ENCODE measurements at regions not wholly inside any gene's neighbourhood (a gene's known extent, or its start where the extent isn't known, plus 50 kb on each side); places are given as distances from the start of the nearest gene placed in this dataset.

- CTCF ChIA-PET = no interaction called here
- Mint-ChIP-seq H3K36me3 (no peaks in the 10 kb centered on the region), H3K27ac (no peak overlapping the region), H3K9me3 (peaks cover 10% of the 10 kb centered on the region), H3K4me3 (no peak overlapping the region), H3K4me1 (no peaks in the 10 kb centered on the region), H3K27me3 (peaks cover 3% of the 10 kb centered on the region)
- DNase-seq = no peak
Measured at GRCh38 chr20:60966031-60966430, 286.0 kb upstream of the CDH4 start.

GRCh38 chr20:60966766-60967165, 285.3 kb upstream of the CDH4 start:
- H3K27me3 Mint-ChIP-seq = peaks cover 3% of the 10 kb centered on the region
- CTCF ChIA-PET = no interaction called here
- peaks cover 10% of the 10 kb centered on the region for H3K9me3 Mint-ChIP-seq
- no peak overlapping the region for H3K27ac Mint-ChIP-seq
- H3K36me3 Mint-ChIP-seq = no peaks in the 10 kb centered on the region
- no peaks in the 10 kb centered on the region for H3K4me1 Mint-ChIP-seq
- no peak overlapping the region for H3K4me3 Mint-ChIP-seq
- no peak for DNase-seq

GRCh38 chr20:60967431-60968316, 284.4 kb upstream of the CDH4 start:
- Mint-ChIP-seq H3K4me3 (no peak overlapping the region), H3K36me3 (no peaks in the 10 kb centered on the region), H3K27me3 (peaks cover 3% of the 10 kb centered on the region), H3K4me1 (no peaks in the 10 kb centered on the region), H3K27ac (no peak overlapping the region), H3K9me3 (peaks cover 10% of the 10 kb centered on the region)
- DNase-seq = no peak
- CTCF ChIA-PET = no interaction called here

- Mint-ChIP-seq H3K4me3 (no peak overlapping the region), H3K9me3 (peaks cover 10% of the 10 kb centered on the region), H3K27ac (no peak overlapping the region), H3K4me1 (no peaks in the 10 kb centered on the region), H3K36me3 (no peaks in the 10 kb centered on the region), H3K27me3 (peaks cover 3% of the 10 kb centered on the region)
- CTCF ChIA-PET = interaction anchor here (0.7 kb wide), 1 partner anchor 21 kb away, joined by 3 read pairs; no protein-coding TSS in a partner anchor
- DNase-seq = no peak
Measured at GRCh38 chr20:60968853-60969720, 283.0 kb upstream of the CDH4 start.

GRCh38 chr20:60970601-60971000, 281.5 kb upstream of the CDH4 start:
- DNase-seq = no peak

GRCh38 chr20:60974022-60974421, 278.0 kb upstream of the CDH4 start:
- no peak overlapping the region for H3K27ac Mint-ChIP-seq
- no peak for DNase-seq
- no peaks in the 10 kb centered on the region for H3K27me3 Mint-ChIP-seq
- no peak overlapping the region for H3K4me3 Mint-ChIP-seq
- H3K36me3 Mint-ChIP-seq = no peaks in the 10 kb centered on the region
- CTCF ChIA-PET = no interaction called here
- H3K9me3 Mint-ChIP-seq = no peaks in the 10 kb centered on the region
- no peaks in the 10 kb centered on the region for H3K4me1 Mint-ChIP-seq

More at GRCh38 chr20:60970601-60971000, 281.5 kb upstream of the CDH4 start:
- Mint-ChIP-seq H3K4me3 (no peak overlapping the region), H3K9me3 (peaks cover 8% of the 10 kb centered on the region), H3K4me1 (no peaks in the 10 kb centered on the region), H3K27ac (no peak overlapping the region), H3K36me3 (no peaks in the 10 kb centered on the region), H3K27me3 (no peaks in the 10 kb centered on the region)
- CTCF ChIA-PET = no interaction called here

- H3K4me1 Mint-ChIP-seq = no peaks in the 10 kb centered on the region
- no peaks in the 10 kb centered on the region for H3K36me3 Mint-ChIP-seq
- no peak for DNase-seq
- no peak overlapping the region for H3K4me3 Mint-ChIP-seq
- no peak overlapping the region for H3K27ac Mint-ChIP-seq
- CTCF ChIA-PET = no interaction called here
- peaks cover 3% of the 10 kb centered on the region for H3K9me3 Mint-ChIP-seq
- H3K27me3 Mint-ChIP-seq = no peaks in the 10 kb centered on the region
Measured at GRCh38 chr20:60974441-60974945, 277.6 kb upstream of the CDH4 start.

- CTCF ChIA-PET = no interaction called here
- H3K4me1 Mint-ChIP-seq = no peaks in the 10 kb centered on the region
- H3K4me3 Mint-ChIP-seq = no peak overlapping the region
- H3K27ac Mint-ChIP-seq = no peak overlapping the region
- no peak for DNase-seq
- peaks cover 10% of the 10 kb centered on the region for H3K9me3 Mint-ChIP-seq
- no peaks in the 10 kb centered on the region for H3K27me3 Mint-ChIP-seq
- no peaks in the 10 kb centered on the region for H3K36me3 Mint-ChIP-seq
Measured at GRCh38 chr20:60976139-60976538, 275.9 kb upstream of the CDH4 start.

- CTCF ChIA-PET = no interaction called here
- Mint-ChIP-seq H3K27ac (no peak overlapping the region), H3K36me3 (no peaks in the 10 kb centered on the region), H3K9me3 (peaks cover 10% of the 10 kb centered on the region), H3K4me3 (no peak overlapping the region), H3K27me3 (no peaks in the 10 kb centered on the region), H3K4me1 (no peaks in the 10 kb centered on the region)
- DNase-seq = no peak
Measured at GRCh38 chr20:60976913-60977312, 275.1 kb upstream of the CDH4 start.

GRCh38 chr20:60977901-60978300, 274.2 kb upstream of the CDH4 start:
- Mint-ChIP-seq H3K4me3 (no peak overlapping the region), H3K9me3 (peaks cover 10% of the 10 kb centered on the region), H3K4me1 (no peaks in the 10 kb centered on the region), H3K27ac (no peak overlapping the region), H3K36me3 (no peaks in the 10 kb centered on the region), H3K27me3 (no peaks in the 10 kb centered on the region)
- DNase-seq = no peak
- CTCF ChIA-PET = no interaction called here

- H3K4me3 Mint-ChIP-seq = no peak overlapping the region
Measured at GRCh38 chr20:60984666-60985065, 267.4 kb upstream of the CDH4 start.

GRCh38 chr20:60986506-60987156, 265.4 kb upstream of the CDH4 start:
- Mint-ChIP-seq H3K4me3 (no peak overlapping the region), H3K36me3 (no peaks in the 10 kb centered on the region), H3K4me1 (no peaks in the 10 kb centered on the region), H3K9me3 (peaks cover 13% of the 10 kb centered on the region), H3K27ac (no peak overlapping the region), H3K27me3 (no peaks in the 10 kb centered on the region)
- CTCF ChIA-PET = no interaction called here
- DNase-seq = no peak

More at GRCh38 chr20:60984666-60985065, 267.4 kb upstream of the CDH4 start:
- peaks cover 21% of the 10 kb centered on the region for H3K9me3 Mint-ChIP-seq
- no peaks in the 10 kb centered on the region for H3K36me3 Mint-ChIP-seq
- DNase-seq = no peak
- no peaks in the 10 kb centered on the region for H3K27me3 Mint-ChIP-seq
- CTCF ChIA-PET = no interaction called here
- H3K4me1 Mint-ChIP-seq = no peaks in the 10 kb centered on the region
- H3K27ac Mint-ChIP-seq = no peak overlapping the region

GRCh38 chr20:60990061-60990460, 262.0 kb upstream of the CDH4 start:
- H3K4me3 Mint-ChIP-seq = no peak overlapping the region
- no peaks in the 10 kb centered on the region for H3K36me3 Mint-ChIP-seq
- no peaks in the 10 kb centered on the region for H3K27me3 Mint-ChIP-seq
- H3K4me1 Mint-ChIP-seq = no peaks in the 10 kb centered on the region
- CTCF ChIA-PET = interaction anchor here (0.5 kb wide), 1 partner anchor 21 kb away, joined by 3 read pairs; no protein-coding TSS in a partner anchor
- DNase-seq = no peak
- peaks cover 8% of the 10 kb centered on the region for H3K9me3 Mint-ChIP-seq
- no peak overlapping the region for H3K27ac Mint-ChIP-seq

GRCh38 chr20:60990643-60991042, 261.4 kb upstream of the CDH4 start:
- DNase-seq = no peak
- Mint-ChIP-seq H3K9me3 (peaks cover 6% of the 10 kb centered on the region), H3K4me3 (no peak overlapping the region), H3K36me3 (no peaks in the 10 kb centered on the region), H3K4me1 (no peaks in the 10 kb centered on the region), H3K27me3 (no peaks in the 10 kb centered on the region), H3K27ac (no peak overlapping the region)
- CTCF ChIA-PET = no interaction called here

All from activated naive CD4-positive, alpha-beta T cell treated with anti-CD3 and anti-CD28 coated beads, Interleukin-2, amount 10 ng/mL, durations not matched to agents 7 days and 5 days (primary cell).